ENCODE measurements at regions not wholly inside any gene's neighbourhood (a gene's known extent, or its start where the extent isn't known, plus 50 kb on each side); places are given as distances from the start of the nearest gene placed in this dataset.

GRCh38 chr9:61673247-61673646, 483.4 kb downstream of the SPATA31A7 start:
- DNase-seq: peak; percentile 63
- H3K27me3 ChIP-seq (replicated peaks in 1 of 7): no peaks in the 10 kb centered on the region
- TF ChIP-seq CTCF (IDR thresholded peaks at IDR 0.05 in 8 of 11, conservative IDR thresholded peaks at IDR 0.05 in 3 of 11) (no peak), POLR2AphosphoS5 (IDR thresholded peaks at IDR 0.05) (no peak), POLR2A (IDR thresholded peaks at IDR 0.05) (no peak)
- no peak overlapping the region for H3K27ac ChIP-seq
- 76 to 84% (median 80%) methylated on average over 8 to 13 of the region's 13 CpGs for WGBS, 5 donors
- intact Hi-C loops (cut with DNase I; ENCODE audit: low total_unique reads): no loop called here
- H3K36me3 ChIP-seq: no peaks in the 10 kb centered on the region
- no peak overlapping the region for H3K4me3 ChIP-seq
- no peaks in the 10 kb centered on the region for H3K4me1 ChIP-seq
- peaks cover 0 to 59% (median 50%) of the 10 kb centered on the region in 8 donors for H3K9me3 ChIP-seq

- DNase-seq: peak; percentile 59
- Histone ChIP-seq H3K36me3 (no peaks in the 10 kb centered on the region), H3K4me1 (no peaks in the 10 kb centered on the region), H3K27me3 (replicated peaks in 1 of 7) (no peaks in the 10 kb centered on the region), H3K4me3 (no peak overlapping the region), H3K9me3 (peaks cover 0 to 54% (median 44%) of the 10 kb centered on the region in 8 donors), H3K27ac (no peak overlapping the region)
- TF ChIP-seq POLR2AphosphoS5 (IDR thresholded peaks at IDR 0.05): no peak
- TF ChIP-seq POLR2A (IDR thresholded peaks at IDR 0.05): no peak
- TF ChIP-seq CTCF (IDR thresholded peaks at IDR 0.05 in 8 of 11, conservative IDR thresholded peaks at IDR 0.05 in 3 of 11): no peak
- intact Hi-C loops (cut with DNase I; ENCODE audit: low total_unique reads): no loop called here
- WGBS, 5 donors: 76 to 82% (median 78%) methylated on average over 37 to 39 of the region's 39 CpGs
These were observed 484.0 kb downstream of the SPATA31A7 start for GRCh38 chr9:61673664-61674381.

- intact Hi-C loops (cut with DNase I; ENCODE audit: low total_unique reads): no loop called here
- Histone ChIP-seq H3K4me3 (no peak overlapping the region), H3K36me3 (no peaks in the 10 kb centered on the region), H3K4me1 (no peaks in the 10 kb centered on the region), H3K9me3 (peaks cover 0 to 50% (median 41%) of the 10 kb centered on the region in 8 donors), H3K27me3 (replicated peaks in 1 of 7) (no peaks in the 10 kb centered on the region), H3K27ac (no peak overlapping the region)
- no peak for DNase-seq
- TF ChIP-seq POLR2A (IDR thresholded peaks at IDR 0.05): no peak
- no peak for TF ChIP-seq CTCF (IDR thresholded peaks at IDR 0.05 in 8 of 11, conservative IDR thresholded peaks at IDR 0.05 in 3 of 11)
- TF ChIP-seq POLR2AphosphoS5 (IDR thresholded peaks at IDR 0.05): no peak
- whole genome bisulfite sequencing, 5 donors: 82 to 88% (median 84%) methylated on average over 13 to 18 of the region's 18 CpGs
These were observed 484.6 kb downstream of the SPATA31A7 start for GRCh38 chr9:61674465-61674864.

- no peaks in the 10 kb centered on the region for H3K36me3 ChIP-seq
- no peak overlapping the region for H3K4me3 ChIP-seq
- H3K4me1 ChIP-seq: no peaks in the 10 kb centered on the region
- H3K27ac ChIP-seq: no peak overlapping the region
- WGBS, 5 donors: 79 to 84% (median 83%) methylated on average over 7 of the region's 7 CpGs
- no peak for DNase-seq
- H3K9me3 ChIP-seq: peaks cover 0 to 50% (median 37%) of the 10 kb centered on the region in 8 donors
- no peaks in the 10 kb centered on the region for H3K27me3 ChIP-seq (replicated peaks in 1 of 7)
- no peak for TF ChIP-seq POLR2AphosphoS5 (IDR thresholded peaks at IDR 0.05)
- no peak for TF ChIP-seq POLR2A (IDR thresholded peaks at IDR 0.05)
- no peak for TF ChIP-seq CTCF (IDR thresholded peaks at IDR 0.05 in 8 of 11, conservative IDR thresholded peaks at IDR 0.05 in 3 of 11)
- intact Hi-C loops (cut with DNase I; ENCODE audit: low total_unique reads): no loop called here
These were observed 485.0 kb downstream of the SPATA31A7 start for GRCh38 chr9:61674882-61675281.

Small RNA genes in the stretch of these regions (small RNA-seq; reads per million reads assigned to genes)
- 0 reads per million in 4 donors for gene RF00019
